ENCODE measurements at regions not wholly inside any gene's neighbourhood (a gene's known extent, or its start where the extent isn't known, plus 50 kb on each side); places are given as distances from the start of the nearest gene placed in this dataset.

DNA sequence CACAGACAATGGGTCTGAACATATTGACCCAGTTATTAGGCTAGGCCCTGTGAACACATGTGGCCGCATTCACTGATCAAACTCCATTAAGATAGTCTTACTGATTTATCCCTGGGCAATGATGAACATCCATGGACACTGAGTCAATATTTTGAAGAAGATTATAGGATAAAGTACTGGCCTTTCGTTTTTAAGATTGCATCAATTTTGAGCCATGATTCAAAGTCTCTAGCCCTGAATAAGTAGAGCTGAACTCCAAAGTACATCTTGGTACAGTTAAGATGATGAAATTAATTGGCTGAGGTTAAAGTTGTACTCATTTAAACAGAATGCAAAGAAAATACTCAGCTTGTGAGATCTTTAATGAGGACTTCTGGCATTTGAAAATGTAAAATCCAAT is 1581.9 kb downstream of the EFNB2 start:
- Histone ChIP-seq H3K9me3 (no peaks in the 10 kb centered on the region), H3K4me3 (no peak overlapping the region), H3K27ac (no peak overlapping the region), H3K27me3 (no peaks in the 10 kb centered on the region), H3K36me3 (no peaks in the 10 kb centered on the region), H3K4me1 (no peaks in the 10 kb centered on the region)
- WGBS, 2 donors: 77 to 83% methylated on average over 2 of the region's 2 CpGs
- TF ChIP-seq EP300 (IDR thresholded peaks at IDR 0.05) (no peak), POLR2A (IDR thresholded peaks at IDR 0.05) (no peak), POLR2AphosphoS5 (IDR thresholded peaks at IDR 0.05) (no peak)
- TF ChIP-seq, protein P1, sequence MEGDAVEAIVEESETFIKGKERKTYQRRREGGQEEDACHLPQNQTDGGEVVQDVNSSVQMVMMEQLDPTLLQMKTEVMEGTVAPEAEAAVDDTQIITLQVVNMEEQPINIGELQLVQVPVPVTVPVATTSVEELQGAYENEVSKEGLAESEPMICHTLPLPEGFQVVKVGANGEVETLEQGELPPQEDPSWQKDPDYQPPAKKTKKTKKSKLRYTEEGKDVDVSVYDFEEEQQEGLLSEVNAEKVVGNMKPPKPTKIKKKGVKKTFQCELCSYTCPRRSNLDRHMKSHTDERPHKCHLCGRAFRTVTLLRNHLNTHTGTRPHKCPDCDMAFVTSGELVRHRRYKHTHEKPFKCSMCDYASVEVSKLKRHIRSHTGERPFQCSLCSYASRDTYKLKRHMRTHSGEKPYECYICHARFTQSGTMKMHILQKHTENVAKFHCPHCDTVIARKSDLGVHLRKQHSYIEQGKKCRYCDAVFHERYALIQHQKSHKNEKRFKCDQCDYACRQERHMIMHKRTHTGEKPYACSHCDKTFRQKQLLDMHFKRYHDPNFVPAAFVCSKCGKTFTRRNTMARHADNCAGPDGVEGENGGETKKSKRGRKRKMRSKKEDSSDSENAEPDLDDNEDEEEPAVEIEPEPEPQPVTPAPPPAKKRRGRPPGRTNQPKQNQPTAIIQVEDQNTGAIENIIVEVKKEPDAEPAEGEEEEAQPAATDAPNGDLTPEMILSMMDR (IDR thresholded peaks at IDR 0.05): no peak
- DNase-seq: no peak
- intact Hi-C loops (cut with DNase I): no loop called here

DNA sequence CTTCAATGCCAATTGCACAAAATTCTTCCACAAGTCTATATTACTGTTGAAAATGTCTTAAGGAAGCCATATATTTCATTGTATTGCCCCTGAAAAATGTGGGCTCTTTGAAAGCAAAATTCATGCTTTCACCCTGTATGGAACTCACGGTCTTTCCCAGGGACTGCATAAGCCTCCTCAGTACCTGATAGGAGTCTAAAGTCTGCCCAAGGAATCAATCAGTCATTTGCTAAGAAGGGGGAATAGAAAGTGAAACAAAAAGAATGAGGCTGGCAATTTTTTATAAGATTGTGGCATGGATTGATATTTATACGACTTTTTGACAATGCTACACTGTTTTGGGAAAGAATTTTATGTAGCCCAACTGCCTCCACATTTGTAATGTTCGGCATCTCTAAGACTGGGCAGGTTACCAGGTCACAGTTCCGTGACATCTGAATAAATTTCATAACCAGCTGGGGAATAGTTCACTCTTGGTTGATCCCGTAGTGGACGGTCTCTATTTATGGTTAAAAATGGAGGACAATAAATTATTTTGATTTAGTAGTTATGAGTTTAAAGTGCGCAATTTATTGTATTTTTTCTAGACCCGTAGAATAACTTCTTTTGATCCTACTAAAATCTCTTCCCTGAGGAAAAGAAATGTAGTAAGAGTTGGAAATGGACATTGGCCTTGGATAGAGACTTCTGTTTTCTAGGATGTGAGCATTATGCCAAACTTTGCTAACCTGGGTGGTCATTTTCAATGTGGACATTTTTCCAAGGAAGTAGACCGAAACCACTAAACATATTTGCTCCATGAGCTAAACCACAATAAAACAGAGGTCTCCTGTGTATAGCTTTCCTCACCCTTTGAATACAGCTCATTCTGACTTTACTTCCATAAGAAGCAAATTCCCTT is 1585.4 kb downstream of the EFNB2 start:
- WGBS, 2 donors: 76 to 83% methylated on average over 9 of the region's 9 CpGs
- no peak for DNase-seq
- Histone ChIP-seq H3K4me1 (no peaks in the 10 kb centered on the region), H3K36me3 (no peaks in the 10 kb centered on the region), H3K4me3 (no peak overlapping the region), H3K27ac (no peak overlapping the region), H3K27me3 (no peaks in the 10 kb centered on the region), H3K9me3 (no peaks in the 10 kb centered on the region)
- TF ChIP-seq EP300 (IDR thresholded peaks at IDR 0.05): no peak
- TF ChIP-seq, protein P1 (IDR thresholded peaks at IDR 0.05): no peak
- no peak for TF ChIP-seq POLR2A (IDR thresholded peaks at IDR 0.05)
- no peak for TF ChIP-seq POLR2AphosphoS5 (IDR thresholded peaks at IDR 0.05)
- intact Hi-C loops (cut with DNase I): no loop called here

DNA sequence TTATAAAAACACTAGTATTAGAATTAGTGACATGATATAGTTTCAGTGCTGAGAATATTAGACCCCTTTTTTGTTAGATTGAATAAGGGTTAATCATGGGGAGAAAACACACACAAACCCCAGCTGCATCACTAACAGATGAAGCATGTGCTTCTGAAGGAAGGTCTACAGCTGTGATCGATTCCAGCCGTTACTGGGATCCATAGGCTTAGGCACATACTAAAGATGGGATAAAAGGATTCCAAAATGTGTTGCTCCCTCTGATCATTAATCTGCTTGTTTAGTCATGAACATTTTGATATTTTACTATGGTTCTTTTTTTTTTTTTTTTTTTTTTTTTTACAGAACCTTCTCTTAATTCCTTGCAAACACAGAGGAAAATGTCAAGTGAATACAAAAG is 1591.3 kb downstream of the EFNB2 start:
- intact Hi-C loops (cut with DNase I): no loop called here
- DNase-seq: no peak
- no peaks in the 10 kb centered on the region for H3K9me3 ChIP-seq
- H3K27me3 ChIP-seq: no peaks in the 10 kb centered on the region
- TF ChIP-seq POLR2A (IDR thresholded peaks at IDR 0.05) (no peak), EP300 (IDR thresholded peaks at IDR 0.05) (no peak), POLR2AphosphoS5 (IDR thresholded peaks at IDR 0.05) (no peak)
- TF ChIP-seq, protein P1 (IDR thresholded peaks at IDR 0.05): no peak
- H3K36me3 ChIP-seq: no peaks in the 10 kb centered on the region
- H3K27ac ChIP-seq: no peak overlapping the region
- H3K4me1 ChIP-seq: no peaks in the 10 kb centered on the region
- 75 to 80% methylated on average over 2 of the region's 2 CpGs for WGBS, 2 donors
- H3K4me3 ChIP-seq: no peak overlapping the region

DNA sequence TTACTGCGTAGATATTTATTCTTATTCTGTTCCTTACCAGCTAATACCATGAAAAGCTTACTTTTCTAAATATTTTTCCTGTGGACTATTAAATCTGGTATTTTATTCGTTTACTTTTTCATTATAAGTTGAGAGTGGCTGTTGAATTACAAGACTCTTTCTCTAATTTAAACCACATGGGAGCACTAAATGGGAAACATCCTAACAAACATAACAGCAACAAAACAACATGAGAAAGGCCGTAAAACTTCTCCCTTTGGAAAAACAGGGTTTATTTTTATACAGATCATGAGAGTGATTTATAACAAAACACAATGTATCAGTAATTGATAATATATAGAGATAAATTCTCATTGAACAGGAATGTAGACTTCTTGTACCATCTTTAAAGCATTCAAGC is 1592.1 kb downstream of the EFNB2 start:
- Histone ChIP-seq H3K4me1 (no peaks in the 10 kb centered on the region), H3K27me3 (no peaks in the 10 kb centered on the region), H3K27ac (no peak overlapping the region), H3K36me3 (no peaks in the 10 kb centered on the region), H3K9me3 (no peaks in the 10 kb centered on the region), H3K4me3 (no peak overlapping the region)
- no peak for DNase-seq
- TF ChIP-seq POLR2AphosphoS5 (IDR thresholded peaks at IDR 0.05): no peak
- no peak for TF ChIP-seq POLR2A (IDR thresholded peaks at IDR 0.05)
- TF ChIP-seq, protein P1 (IDR thresholded peaks at IDR 0.05): no peak
- TF ChIP-seq EP300 (IDR thresholded peaks at IDR 0.05): no peak
- intact Hi-C loops (cut with DNase I): no loop called here
- WGBS, 2 donors: 78 to 81% methylated on average over 3 of the region's 3 CpGs
